Progenitor cell of endocrine pancreas (in vitro differentiated cells): ENCODE measurements at regions not wholly inside any gene's neighbourhood (a gene's known extent, or its start where the extent isn't known, plus 50 kb on each side); places are given as distances from the start of the nearest gene placed in this dataset.

Source experiments
- DNase-seq: peaks from one replicate; pipeline ENCODE4 v3.0.0; 2021; ENCODE audit warnings: low spot score; ENCODE audit not compliant: unreplicated experiment
- H3K27ac Mint-ChIP-seq: 2 replicates; pipeline ENCODE4 v1.8.0; 2021; ENCODE audit warnings: mild to moderate bottlenecking, moderate library complexity, mixed read lengths
- H3K27me3 Mint-ChIP-seq: 2 replicates; pipeline ENCODE4 v1.8.0; 2021; ENCODE audit warnings: mixed read lengths
- H3K36me3 Mint-ChIP-seq: 2 replicates; pipeline ENCODE4 v1.8.0; 2022; ENCODE audit warnings: mixed read lengths; ENCODE audit not compliant: insufficient read depth
- H3K4me1 Mint-ChIP-seq: 2 replicates; pipeline ENCODE4 v1.8.0; 2021; ENCODE audit warnings: low read depth, mixed read lengths
- H3K4me3 Mint-ChIP-seq: 2 replicates; pipeline ENCODE4 v1.8.0; 2021; ENCODE audit warnings: low read depth, mild to moderate bottlenecking, moderate library complexity, mixed read lengths
- H3K9me3 Mint-ChIP-seq: 2 replicates; pipeline ENCODE4 v1.8.0; 2021; ENCODE audit warnings: low read depth, mixed read lengths
- CTCF ChIP-seq: fragments of 200-600 bp; sonication (generic); IDR thresholded peaks from one replicate; pipeline ENCODE4 v1.5.0; 2021; ENCODE audit warnings: antibody characterized with exemption, mild to moderate bottlenecking; ENCODE audit not compliant: unreplicated experiment

DNA sequence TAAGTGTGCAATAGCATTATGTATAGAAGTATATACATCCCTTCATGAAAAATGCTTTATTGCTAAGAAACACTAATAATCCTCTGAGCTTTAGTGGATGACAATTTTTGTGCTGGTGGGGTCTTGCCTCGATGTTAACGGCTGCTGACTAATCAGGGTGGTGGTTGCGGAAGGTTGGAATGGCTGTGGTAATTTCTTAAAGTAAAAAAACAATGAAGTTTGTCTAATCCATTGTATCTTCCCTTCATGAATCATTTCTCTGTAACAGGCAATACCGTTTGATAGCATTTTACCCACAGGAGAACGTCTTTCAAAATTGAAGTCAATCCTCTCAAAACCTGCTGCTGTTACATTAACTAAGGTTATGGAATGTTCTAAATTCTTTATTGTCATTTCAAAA, 816.5 kb upstream of the GJE1 start:
- Mint-ChIP-seq H3K27me3 (no peaks in the 10 kb centered on the region), H3K9me3 (peaks cover 9% of the 10 kb centered on the region), H3K36me3 (no peaks in the 10 kb centered on the region), H3K4me3 (no peak overlapping the region), H3K27ac (no peak overlapping the region), H3K4me1 (no peaks in the 10 kb centered on the region)
- DNase-seq, result no peak
- TF ChIP-seq CTCF, result no peak

DNA sequence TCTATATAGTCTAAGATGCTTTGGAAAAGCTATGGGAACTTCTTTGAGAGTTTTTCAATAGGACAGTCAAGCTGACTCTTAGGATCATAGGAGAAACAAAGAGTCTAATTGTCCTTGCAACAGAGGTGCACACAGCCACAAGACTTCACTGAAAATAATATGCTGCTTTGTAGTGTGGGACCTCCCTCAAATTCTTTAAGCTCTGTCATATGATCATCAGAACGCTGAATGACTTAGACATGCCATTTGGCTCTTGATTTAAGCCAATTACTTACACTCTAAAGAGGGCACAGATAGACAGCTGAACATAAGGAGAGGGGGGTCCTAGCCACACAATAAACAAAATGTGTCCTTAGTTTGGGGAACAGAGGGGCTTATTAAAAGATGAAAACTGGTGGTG, 818.7 kb upstream of the GJE1 start:
- DNase-seq, result no peak
- Mint-ChIP-seq H3K4me3 (no peak overlapping the region), H3K27ac (no peak overlapping the region), H3K9me3 (peaks cover 11% of the 10 kb centered on the region), H3K36me3 (no peaks in the 10 kb centered on the region), H3K27me3 (no peaks in the 10 kb centered on the region), H3K4me1 (no peaks in the 10 kb centered on the region)
- no peak for TF ChIP-seq CTCF

- H3K36me3 Mint-ChIP-seq, result no peaks in the 10 kb centered on the region
- no peak for DNase-seq
- no peaks in the 10 kb centered on the region for H3K4me1 Mint-ChIP-seq
- no peaks in the 10 kb centered on the region for H3K27me3 Mint-ChIP-seq
- TF ChIP-seq CTCF, result no peak
- H3K4me3 Mint-ChIP-seq, result no peak overlapping the region
- H3K9me3 Mint-ChIP-seq, result peaks cover 7% of the 10 kb centered on the region
- H3K27ac Mint-ChIP-seq, result no peak overlapping the region
Observed at GRCh38 chr6:141309295-141309694, 823.4 kb upstream of the GJE1 start.

DNA sequence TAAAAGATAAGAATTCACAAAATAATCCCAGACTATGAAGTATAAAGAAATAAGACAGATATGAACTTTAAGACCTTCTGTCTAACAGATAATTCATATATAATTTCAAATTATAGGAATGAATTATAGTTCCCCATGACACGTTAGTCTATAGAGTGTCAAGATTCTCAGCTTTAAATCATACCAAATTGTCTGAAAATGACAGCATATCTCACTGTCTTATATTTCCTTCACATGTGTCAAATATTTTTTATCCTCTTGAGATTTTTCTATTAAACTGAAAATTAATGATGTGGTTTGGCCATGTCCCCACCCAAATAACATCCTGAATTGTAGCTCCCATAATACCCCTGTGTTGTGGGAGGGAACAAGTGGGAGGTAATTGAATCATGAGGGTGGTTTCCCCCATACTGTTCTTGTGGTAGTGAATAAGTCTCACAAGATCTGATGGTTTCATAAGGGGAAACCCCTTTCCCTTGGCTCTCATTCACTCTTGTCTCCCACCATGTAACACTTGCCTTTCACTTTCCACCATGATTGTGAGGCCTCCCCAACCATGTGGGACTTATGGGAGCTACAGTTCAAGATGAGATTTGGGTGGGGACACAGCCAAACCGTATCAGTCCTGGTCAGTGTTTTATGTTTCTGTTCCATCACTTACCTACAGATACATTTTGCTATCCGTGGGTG, 825.3 kb upstream of the GJE1 start:
- no peaks in the 10 kb centered on the region for H3K36me3 Mint-ChIP-seq
- no peaks in the 10 kb centered on the region for H3K27me3 Mint-ChIP-seq
- no peaks in the 10 kb centered on the region for H3K4me1 Mint-ChIP-seq
- no peak for DNase-seq
- H3K9me3 Mint-ChIP-seq, result peaks cover 7% of the 10 kb centered on the region
- no peak overlapping the region for H3K27ac Mint-ChIP-seq
- TF ChIP-seq CTCF, result no peak
- no peak overlapping the region for H3K4me3 Mint-ChIP-seq

GRCh38 chr6:141303907-141304306, 828.8 kb upstream of the GJE1 start:
- no peak for TF ChIP-seq CTCF
- Mint-ChIP-seq H3K4me3 (no peak overlapping the region), H3K27ac (no peak overlapping the region), H3K9me3 (peaks cover 4% of the 10 kb centered on the region), H3K4me1 (peaks cover 9% of the 10 kb centered on the region), H3K27me3 (no peaks in the 10 kb centered on the region), H3K36me3 (no peaks in the 10 kb centered on the region)
- DNase-seq, result no peak
